ENCODE measurements at regions not wholly inside any gene's neighbourhood (a gene's known extent, or its start where the extent isn't known, plus 50 kb on each side); places are given as distances from the start of the nearest gene placed in this dataset.

DNA sequence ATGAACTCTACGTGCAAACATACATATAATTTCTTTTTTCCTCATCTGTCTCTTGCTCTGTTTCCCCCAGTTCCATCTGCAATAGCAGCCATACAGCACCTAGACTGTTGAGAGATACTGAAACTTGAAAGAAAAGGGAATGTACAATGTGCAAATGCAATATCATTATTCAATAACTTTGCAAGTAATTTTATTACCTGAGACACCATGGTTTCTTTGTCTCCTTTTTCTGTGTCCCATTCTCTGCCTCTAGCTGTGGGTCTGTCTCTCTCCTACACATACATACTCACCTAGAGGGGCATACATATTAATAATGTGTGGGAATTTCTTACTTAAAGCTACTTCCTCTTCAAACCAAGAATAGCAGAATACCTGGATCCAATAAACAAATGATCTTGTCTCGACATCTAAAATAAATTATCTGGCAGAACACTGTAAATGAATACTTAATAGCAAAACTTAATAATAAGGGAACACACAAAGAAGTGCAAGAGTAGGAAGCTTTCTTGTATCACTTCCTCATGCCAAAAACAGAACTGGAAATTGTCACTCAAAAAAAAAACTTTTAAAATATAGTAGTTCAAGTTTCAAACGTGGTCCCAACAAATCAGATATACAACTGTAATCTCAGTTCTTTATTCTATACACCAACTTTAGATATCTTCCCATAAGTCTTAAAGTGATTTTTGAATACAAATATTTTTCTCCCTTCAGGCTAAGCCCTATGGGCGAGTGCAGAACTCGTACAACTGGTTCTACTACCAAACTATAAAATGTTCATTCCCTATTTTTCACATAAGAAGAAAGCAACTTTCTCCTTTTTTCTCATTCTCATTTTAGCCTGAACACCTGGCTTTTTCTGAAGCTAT, 194.6 kb downstream of the NRIP1 start:
- DNase-seq, result no peak

GRCh38 chr21:14866859-14867765, 197.7 kb downstream of the NRIP1 start:
- no peak for DNase-seq

DNA sequence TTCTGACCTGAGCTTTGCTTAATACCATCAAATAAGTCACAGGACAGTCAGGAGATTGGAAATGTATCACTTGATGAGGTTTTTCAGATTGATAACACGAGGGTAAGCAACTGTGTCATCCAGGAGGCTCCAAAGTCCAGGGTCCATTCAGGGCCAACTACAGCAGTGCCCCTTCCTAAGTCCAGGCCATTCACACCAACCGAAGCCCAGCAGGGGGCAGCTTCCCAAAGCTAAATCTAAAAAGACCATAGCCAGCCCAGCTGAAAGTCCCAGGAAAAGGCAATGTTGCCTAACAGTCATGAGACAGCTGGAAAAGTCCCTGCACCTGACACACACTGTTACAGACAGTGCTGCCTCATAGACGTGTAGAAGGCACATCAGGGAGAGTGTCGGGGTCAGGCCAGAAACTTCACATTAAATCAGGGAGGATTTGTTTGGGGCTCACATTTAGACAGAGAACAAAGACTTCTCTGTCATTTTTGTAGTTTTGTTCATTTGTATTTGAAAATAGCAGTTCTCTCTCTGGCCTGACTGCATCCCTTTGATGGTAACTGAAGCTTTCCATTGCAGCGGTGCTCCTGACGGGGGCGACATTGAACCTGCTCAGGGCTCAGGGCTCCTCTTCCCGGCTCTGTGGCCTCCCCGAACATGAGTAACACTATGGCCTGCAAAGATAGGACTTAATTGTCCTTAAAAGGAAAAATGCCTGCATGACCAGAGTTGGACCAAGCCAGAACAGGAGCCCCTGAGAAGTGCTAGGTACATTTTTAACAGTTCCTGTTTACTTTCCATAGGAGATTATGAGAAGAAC, 200.4 kb downstream of the NRIP1 start:
- DNase-seq, result peak; percentile 53

DNA sequence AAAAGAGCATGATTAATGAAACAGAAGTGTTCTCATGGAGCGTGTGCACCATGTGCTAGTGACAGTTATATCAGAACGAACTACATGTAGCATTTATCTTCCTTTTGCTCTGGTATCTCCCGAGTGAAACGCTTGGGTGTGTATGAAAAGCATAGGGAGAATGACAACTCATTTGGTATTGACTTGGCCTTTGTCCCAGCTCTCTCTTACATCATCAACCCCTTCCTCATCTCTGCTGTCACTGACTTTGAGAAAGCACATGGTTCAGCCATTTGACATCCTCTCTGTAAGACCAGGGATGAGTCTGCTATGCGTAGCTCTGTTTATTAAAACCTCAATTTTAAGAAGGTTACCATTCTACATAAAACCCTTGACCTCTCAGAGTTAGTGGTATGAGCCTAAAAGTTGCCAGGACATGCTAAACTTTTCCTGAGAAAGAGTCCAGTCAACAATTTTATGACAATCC, 201.0 kb downstream of the NRIP1 start:
- DNase-seq, result no peak

DNA sequence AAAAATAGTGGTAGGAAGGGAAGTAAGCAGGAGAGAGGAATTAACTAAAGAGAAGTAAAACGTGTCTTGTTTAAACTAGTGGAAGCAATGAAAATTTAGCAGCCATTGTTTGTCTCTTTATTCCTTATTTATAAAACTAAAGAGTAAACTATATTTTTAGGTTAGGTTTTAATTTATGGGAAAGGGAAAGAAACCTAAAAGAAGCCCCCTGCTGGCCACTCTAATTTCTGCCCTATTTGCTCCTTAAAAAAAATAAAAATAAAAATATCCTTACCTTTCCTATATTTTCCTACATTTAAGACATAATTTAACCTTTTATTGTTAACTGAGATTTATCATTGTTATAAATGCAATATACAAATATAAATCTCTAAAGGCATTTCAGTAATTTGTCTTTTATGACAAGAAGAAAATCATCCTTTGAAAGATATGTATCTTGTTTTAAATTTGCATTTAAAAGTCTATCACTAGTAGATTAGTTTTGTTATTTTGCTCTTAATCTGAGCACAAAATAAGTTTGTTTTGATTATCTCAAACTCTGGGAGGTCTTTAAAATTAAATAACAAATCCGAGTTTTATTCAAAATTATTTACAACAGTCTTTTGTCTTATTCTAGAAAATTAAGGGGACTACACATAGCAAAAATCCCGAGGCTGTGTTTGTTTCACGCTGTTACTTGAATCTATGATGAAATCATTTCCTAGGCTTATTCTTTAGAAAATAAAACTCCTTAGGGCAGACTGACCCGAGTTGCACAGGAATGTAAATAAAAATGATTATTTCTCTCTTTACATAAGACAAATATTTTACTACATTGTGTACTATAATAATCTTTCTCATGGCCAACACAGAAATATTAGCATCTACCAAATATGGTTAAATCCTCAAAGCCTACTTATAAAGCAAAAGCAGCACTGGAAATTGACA, 201.7 kb downstream of the NRIP1 start:
- DNase-seq, result no peak

- no peak for DNase-seq
These were observed 206.5 kb downstream of the NRIP1 start for GRCh38 chr21:14858311-14858710.

DNA sequence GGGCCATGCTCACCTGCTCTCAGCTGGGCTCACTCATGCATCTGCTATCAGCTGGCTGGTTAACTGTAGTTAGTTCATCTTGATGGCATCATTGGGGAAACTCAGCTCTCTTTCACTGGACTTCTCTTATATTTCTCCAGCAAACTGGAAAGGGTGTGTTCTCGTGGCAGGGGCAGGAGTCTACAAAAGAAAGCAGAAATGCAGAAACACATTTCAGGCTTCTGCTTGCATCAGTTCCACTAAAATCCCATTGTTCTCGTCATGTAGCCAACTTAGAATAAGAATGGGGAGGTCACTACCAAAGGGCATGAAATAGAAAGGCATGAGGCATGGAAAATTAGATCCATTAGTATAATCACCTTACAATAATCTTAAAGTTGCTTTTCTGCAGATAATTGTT, 207.3 kb downstream of the NRIP1 start:
- no peak for DNase-seq

DNA sequence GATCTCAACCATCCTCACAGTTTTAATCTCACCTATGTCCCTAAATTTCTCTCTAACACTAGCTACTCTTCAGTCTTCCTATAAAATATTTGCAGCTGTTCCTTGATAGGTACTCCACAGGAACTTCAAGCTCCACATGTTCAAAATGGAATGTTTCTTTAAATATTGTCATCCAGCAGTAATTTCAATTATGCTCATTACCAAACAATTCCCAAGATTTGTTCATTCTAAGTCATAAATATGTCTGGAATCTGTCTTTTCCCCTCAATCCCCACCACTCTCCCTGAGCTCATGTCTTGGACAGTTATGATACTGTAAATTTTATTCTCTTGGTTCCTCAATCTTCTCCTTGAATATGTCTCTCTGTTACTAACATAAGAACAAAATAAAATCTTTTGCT, 214.4 kb downstream of the NRIP1 start:
- no peak for DNase-seq

DNA sequence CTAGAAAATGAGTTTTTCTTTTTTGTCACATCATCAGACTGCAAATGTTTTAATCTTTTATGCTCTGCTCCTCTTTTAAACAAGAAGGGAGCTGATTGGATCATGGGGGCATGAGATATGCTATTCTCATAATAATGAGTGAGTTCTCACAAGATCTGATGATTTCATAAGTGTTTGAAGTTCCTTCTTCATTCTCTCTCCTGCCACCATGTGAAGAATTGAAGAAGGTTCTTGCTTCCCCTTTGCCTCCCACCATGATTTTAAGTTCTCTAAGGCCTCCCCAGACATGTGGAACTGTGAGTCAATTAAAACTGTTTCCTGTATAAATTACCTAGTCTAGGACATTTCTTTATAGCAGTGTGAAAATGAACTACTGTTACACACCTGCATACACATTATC, 218.2 kb downstream of the NRIP1 start:
- no peak for DNase-seq

DNA sequence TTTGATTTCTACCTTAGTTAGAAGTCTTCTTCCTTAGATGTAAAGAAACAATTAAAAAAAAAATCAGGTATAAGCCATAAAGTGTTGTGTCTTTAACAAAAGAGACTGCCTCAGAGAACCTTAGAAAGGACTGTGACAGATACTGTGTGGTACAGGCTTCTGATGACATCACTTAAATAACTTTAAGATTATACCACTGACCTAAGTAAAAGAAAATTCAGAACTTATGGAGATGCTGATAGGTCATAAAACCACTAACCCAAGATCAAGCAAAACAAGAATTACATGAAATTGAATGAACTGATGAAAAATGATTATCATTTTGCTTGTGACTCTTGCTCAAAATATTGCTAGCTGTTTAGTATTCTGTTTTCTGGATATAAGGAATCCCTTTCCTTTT, 220.8 kb downstream of the NRIP1 start:
- no peak for DNase-seq

GRCh38 chr21:14842601-14843000, 222.2 kb downstream of the NRIP1 start:
- DNase-seq, result no peak

- DNase-seq, result no peak
These were observed 223.0 kb downstream of the NRIP1 start for GRCh38 chr21:14841511-14842472.

DNA sequence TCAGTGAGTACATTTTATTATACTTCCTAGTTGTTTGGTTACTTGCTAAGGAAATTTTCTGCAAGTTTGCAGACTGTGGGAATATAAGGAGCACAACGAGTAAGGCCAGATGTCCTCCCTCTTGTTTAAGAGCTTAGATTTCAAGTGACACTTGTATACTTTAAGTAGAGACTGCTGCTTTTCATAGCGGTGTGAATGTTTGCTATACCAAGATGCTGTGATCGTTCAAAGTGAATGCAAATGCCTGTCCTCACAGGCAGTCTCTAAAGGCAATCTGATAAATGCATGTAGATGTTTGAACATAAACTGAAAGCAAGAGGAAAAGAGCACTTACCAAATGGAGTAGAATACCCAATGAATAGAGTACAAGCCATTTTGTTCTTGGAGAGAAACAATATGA, 226.4 kb downstream of the NRIP1 start:
- no peak for DNase-seq

DNA sequence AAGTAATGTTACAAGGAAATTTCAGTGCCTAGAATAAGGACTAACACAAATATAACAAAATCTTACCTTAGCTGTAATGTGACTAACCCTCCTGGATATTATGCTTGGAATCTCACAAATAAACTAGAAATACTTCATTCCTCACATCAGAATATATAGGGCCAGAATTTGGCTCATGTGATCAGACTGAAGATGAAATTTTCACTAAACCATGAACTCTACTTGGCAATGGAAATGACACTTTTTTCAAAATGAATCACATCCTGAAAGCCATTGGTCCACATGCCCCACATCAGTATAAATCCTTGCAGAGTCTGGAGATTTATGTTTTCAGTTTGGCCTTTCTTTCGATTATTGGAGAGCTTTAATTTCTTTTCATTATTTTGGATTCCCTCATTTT, 227.8 kb downstream of the NRIP1 start:
- no peak for DNase-seq

DNA sequence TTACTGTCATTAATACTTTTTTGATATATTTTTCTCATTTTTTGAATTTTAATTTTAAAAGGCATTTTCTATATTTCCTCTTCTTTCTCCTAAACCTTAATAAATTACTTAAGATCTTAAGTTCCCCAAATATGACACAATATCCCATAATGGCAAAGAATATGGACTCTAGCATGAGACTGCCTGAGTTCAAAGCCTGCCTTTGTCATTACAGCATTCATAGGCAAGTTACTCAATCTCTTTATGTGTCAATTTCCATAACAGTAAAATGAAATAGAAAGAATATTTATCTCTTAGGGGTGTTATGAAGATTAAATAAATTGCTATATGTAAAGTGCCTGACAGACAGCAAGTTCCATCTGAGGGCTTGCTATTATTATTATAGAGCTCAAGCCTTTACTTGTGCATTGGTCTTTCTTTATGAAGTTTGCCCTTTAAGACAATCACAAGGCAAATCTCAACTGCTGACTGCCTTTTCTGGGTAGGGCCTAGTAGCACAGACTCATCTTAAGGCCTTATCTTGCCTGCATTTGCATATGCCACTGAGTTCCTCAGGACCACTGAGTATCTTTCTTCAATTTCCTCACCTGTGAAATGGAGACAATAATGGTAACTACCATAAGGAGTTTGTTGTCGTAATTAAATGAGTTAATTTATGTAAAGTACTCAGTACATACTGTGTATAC, 231.0 kb downstream of the NRIP1 start:
- no peak for DNase-seq

GRCh38 chr21:14833241-14833640, 231.6 kb downstream of the NRIP1 start:
- no peak for DNase-seq

DNA sequence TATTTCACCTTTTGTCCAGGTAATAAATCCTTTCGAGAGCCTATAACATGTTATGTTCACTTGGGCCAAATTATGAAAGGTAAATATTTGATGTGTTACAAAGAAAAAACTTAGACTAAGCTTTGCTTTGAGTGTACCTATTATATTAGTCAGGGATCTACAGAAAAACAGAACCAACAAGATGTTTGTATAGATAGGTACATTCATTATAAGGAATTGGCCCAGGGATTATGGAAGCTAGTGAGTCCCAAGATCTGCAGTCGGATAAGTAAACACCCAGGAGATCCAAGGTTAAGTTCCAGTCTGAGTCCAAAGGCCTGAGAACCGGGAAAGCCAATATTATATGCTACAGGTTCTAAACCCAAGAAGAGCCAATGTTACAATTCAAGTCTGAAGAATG, 234.5 kb downstream of the NRIP1 start:
- no peak for DNase-seq

- no peak for DNase-seq
These were observed 235.1 kb downstream of the NRIP1 start for GRCh38 chr21:14829685-14830084.

DNA sequence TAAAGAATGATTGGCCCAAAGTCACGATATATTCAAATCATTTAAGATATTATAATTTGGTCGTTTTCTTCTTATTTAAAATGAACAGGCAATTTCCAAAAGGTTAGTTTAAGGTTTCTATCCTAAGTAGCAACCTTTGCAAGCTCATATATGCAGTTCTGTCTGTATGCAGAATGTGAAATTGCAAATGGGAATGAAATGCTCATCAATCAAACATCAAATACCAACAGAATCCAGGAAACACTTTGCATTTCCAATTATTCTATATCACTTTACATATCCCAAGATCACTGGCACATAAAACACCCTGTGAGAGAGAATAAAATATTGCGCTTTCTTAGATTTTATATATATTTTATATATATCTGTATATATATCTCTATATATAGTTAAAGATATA, 237.3 kb downstream of the NRIP1 start:
- no peak for DNase-seq

DNA sequence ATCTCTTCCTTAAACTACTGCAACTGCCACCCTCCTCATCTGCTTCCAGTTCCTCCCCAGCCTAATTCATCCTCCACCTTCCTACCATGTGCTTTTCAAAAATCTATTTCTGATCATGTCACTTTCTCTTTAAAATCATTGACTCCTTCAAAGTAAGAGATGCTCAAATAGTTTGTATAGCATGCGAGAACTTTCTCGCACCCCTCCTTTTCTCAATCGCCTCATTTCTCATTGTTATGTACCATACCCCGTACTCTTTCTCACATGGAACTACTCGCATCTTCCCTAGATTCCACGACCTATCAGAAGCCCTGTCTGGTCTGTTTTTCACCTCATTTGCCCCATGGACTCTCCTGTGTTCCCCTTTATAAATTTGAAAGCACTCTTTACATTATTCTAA, 238.2 kb downstream of the NRIP1 start:
- DNase-seq, result no peak

All from left hindlimb (tissue), 1 donor.